DMS 273 treated with DMSO at 0.1 percent for 48 hours (cell line): ENCODE measurements at regions not wholly inside any gene's neighbourhood (a gene's known extent, or its start where the extent isn't known, plus 50 kb on each side); places are given as distances from the start of the nearest gene placed in this dataset.

ENCODE experiments used
- DNase-seq: peaks from one replicate; lab custom pipeline; 2025; lab: John Stamatoyannopoulos, UW

DNA sequence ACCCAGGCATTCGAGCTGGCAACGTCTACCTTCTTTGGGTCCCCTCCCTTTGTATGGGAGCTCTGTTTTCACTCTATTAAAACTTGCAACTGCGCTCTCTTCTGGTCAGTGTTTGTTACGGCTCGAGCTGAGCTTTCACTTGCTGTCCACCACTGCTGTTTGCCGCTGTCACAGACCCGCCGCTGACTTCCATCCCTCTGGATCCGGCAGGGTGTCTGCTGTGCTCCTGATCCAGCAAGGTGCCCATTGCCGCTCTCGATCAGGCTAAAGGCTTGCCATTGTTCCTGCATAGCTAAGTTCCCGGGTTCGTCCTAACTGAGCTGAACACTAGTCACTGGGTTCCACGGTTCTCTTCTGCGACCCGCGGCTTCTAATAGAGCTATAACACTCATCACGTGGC, 183.5 kb upstream of the GALNTL6 start:
- no peak for DNase-seq

GRCh38 chr4:171629182-171629581, 184.0 kb upstream of the GALNTL6 start:
- DNase-seq: no peak

DNA sequence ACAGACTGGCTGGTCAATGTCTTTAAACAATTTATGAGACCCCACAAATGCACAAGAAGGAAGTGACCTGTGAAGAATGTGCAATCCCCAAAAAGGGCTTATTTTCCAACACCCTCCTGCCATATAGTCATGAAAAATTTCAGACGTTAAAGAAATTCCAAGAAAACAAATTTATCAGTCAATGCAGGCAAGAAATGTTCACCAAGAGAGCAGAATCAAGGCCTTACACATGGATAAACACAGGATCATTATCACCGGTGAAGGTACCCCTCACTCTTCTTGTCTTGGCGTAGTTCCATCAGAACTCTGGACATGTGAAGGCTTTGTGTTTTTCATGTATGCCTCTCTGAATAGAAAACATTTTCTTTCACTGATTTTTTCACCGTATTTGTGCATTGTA, 186.7 kb upstream of the GALNTL6 start:
- no peak for DNase-seq

GRCh38 chr4:171622729-171623128, 190.5 kb upstream of the GALNTL6 start:
- DNase-seq: no peak

- DNase-seq: no peak
These were observed 191.6 kb upstream of the GALNTL6 start for GRCh38 chr4:171621646-171622045.

GRCh38 chr4:171612907-171613306, 200.3 kb upstream of the GALNTL6 start:
- no peak for DNase-seq

DNA sequence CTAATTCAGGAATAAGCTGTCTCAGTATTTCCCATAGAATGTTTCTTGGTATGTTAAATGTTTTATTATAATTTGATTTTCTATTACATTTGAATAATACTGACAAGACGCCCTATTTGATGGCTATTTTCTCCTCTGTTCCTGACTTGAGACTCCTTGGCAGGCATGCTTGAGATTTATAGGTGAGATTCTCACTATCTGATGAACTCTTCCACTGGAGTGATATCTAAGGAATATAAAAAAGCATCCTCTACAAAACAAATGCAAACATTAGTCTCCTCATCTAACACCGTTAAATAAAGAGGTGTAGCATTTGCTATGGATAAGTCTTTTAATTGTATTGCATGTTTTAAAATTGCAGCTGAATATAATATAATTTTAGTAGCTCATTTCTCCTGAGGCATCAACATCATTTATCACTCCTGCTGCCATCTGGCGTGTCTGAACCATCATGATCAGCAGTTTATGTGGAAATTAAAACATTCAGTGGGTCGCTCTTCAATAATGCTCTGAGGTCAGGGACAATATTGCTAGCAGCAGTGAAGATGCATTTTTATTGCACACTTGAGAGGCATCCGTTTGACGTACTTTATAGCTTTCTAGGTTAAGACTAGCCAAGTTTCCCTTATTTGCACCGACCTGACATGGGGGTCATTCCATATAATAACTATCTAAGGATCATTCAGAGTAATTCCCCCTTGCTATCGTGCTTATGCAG, 210.4 kb upstream of the GALNTL6 start:
- DNase-seq: no peak

- no peak for DNase-seq
These were observed 212.1 kb upstream of the GALNTL6 start for GRCh38 chr4:171601091-171601490.

DNA sequence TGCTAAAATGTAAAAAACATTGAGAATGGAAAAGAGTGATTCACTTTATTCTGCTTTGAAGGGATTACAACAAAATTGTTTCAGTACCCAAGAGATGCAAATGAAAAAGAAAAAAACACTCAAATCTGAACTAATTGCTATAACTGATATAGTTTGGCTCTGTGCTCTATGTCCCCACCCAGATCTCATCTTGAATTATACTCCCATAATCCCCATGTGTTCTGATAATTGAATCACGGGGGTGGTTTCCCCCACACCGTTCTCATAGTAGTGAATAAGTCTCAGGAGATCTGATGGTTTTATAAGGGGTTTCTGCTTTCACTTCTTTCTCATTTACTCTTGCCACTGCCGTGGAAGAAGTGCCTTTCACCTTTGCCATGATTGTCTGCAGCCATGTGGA, 213.6 kb upstream of the GALNTL6 start:
- no peak for DNase-seq

- no peak for DNase-seq
These were observed 218.9 kb upstream of the GALNTL6 start for GRCh38 chr4:171594293-171594692.

GRCh38 chr4:171590716-171591115, 222.5 kb upstream of the GALNTL6 start:
- no peak for DNase-seq

GRCh38 chr4:171588764-171589163, 224.4 kb upstream of the GALNTL6 start:
- no peak for DNase-seq

- DNase-seq: no peak
These were observed 225.1 kb upstream of the GALNTL6 start for GRCh38 chr4:171588051-171588545.

GRCh38 chr4:171583790-171584189, 229.4 kb upstream of the GALNTL6 start:
- no peak for DNase-seq

- no peak for DNase-seq
These were observed 230.1 kb upstream of the GALNTL6 start for GRCh38 chr4:171582961-171583581.

GRCh38 chr4:171573181-171573580, 240.0 kb upstream of the GALNTL6 start:
- DNase-seq: no peak

DNA sequence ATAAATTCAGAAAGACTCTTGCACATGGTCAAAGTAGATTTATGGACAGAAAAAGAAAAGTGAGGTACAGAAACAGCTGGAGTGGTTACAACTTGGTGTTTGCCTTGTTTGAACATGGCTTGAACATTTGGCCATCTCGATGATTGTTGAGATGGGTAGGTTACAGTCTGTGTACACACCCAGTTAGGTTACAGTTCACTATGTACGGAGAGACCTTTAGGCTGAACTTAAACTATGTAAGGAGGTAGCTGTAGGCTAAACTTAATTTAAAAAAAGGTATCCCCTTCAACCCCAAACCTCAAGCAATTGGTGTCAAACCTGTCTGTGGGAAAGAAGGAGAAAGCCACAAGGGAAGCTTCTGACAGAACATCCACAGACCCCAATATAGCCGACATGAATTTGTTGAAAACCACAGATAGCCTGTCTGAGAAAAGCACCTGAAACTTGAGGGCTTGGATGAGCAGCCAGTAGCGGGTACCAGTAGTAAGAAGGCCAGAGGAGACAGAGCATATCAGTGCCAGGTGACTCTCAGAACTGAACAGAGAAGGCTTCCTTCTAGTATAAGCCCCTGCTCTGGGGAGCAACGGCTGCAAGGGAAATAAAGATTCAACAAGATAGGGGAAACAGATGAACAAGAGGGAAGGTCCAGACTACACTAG, 247.9 kb upstream of the GALNTL6 start:
- DNase-seq: no peak

DNA sequence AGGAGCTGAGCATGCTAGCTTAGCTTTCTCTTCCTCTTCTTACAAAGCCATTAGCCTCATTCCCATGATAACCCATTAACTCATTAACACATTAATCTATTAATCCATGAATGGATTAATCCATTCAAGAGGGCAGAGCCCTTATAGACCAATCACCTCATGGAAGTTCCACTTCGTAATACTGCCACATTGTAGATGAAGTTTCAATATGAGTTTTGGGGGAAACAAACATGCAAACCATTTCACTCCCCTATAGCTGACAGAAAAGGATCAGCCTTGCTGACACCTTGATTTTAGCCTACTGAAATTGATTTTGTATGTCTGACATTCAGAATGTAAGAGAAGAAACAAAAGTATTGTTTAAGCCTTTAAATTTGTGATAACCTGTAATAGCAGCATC, 251.8 kb upstream of the GALNTL6 start:
- DNase-seq: no peak

DNA sequence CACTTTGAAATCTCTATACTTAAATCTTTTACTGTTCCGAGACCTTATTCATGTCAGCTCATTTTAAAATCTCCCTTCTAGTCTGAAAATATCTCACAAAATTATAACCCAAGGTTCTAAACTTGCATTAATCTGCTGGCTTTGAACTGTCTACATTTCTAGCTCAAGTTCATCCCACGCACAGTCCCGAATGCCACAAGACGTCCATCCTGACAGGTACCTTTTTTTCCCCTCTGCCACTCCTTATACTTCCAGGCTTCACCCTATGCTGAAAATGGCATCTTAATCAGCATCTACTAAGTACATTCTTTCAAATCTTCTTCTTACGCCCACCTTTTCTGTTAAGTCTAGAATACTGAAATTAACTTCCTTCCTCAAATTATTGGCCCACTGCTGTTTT, 259.2 kb upstream of the GALNTL6 start:
- no peak for DNase-seq

- no peak for DNase-seq
These were observed 270.6 kb upstream of the GALNTL6 start for GRCh38 chr4:171542640-171543039.

GRCh38 chr4:171538601-171539100, 274.6 kb upstream of the GALNTL6 start:
- no peak for DNase-seq

- DNase-seq: no peak
These were observed 278.8 kb upstream of the GALNTL6 start for GRCh38 chr4:171534391-171534790.

DNA sequence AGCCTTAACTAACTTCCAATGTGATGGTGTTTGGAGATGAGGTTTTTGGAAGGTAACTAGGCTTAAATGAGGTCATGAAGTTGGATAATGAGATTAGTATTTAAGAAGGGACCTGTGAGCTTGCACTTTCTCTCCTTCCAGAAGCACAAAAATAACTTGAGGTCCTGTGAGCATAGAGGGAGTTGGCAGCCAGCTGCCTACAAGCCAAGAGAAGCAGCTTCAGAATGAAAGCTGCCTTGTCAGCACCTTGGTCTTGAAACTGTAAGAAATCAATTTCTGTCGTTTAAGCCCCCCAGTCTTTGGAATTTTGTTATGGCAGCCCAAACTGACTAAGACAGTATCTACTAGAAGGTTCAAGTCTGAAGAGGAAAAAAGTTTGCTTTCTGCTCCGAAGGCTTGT, 280.2 kb upstream of the GALNTL6 start:
- DNase-seq: no peak
